ENCODE measurements at regions not wholly inside any gene's neighbourhood (a gene's known extent, or its start where the extent isn't known, plus 50 kb on each side); places are given as distances from the start of the nearest gene placed in this dataset.
"Not testable (repeated sequence)": the region's sequence is repeated elsewhere in the genome, so short reads cannot be mapped to it uniquely, and the experiment has no call there.

GRCh38 chr14:106369456-106369855 lies 843.1 kb downstream of the TMEM121 start:
- WGBS, 4 donors: 42 to 53% (median 44%) methylated on average over 3 of the region's 4 CpGs
- DNase-seq; H3K4me1 ChIP-seq (replicated peaks in 1 of 2); intact Hi-C loops (cut with DNase I); H3K27me3 ChIP-seq; H3K9me3 ChIP-seq (replicated peaks in 1 of 3); H3K4me3 ChIP-seq; H3K27ac ChIP-seq; H3K36me3 ChIP-seq (replicated peaks in 1 of 2): not testable (repeated sequence)

GRCh38 chr14:106372870-106373652 lies 846.7 kb downstream of the TMEM121 start:
- WGBS, 4 donors: 18 to 27% (median 23%) methylated on average over 15 to 17 of the region's 17 CpGs
- no peak for TF ChIP-seq POLR2A (IDR thresholded peaks at IDR 0.05)
- peak; percentile 22 to 56 (median 41) for TF ChIP-seq CTCF (IDR thresholded peaks at IDR 0.05)
- Histone ChIP-seq H3K36me3 (replicated peaks in 1 of 2) (no peaks in the 10 kb centered on the region), H3K4me3 (no peak overlapping the region), H3K27ac (no peak overlapping the region), H3K9me3 (replicated peaks in 1 of 3) (no peaks in the 10 kb centered on the region), H3K27me3 (peaks cover 3% of the 10 kb centered on the region), H3K4me1 (replicated peaks in 1 of 2) (no peaks in the 10 kb centered on the region)
- peak in 5 of 7 donors; percentile 29 to 65 (median 44) for DNase-seq
- intact Hi-C loops (cut with DNase I): no loop called here

- H3K27me3 ChIP-seq; H3K9me3 ChIP-seq (replicated peaks in 1 of 3); intact Hi-C loops (cut with DNase I); H3K4me3 ChIP-seq; H3K36me3 ChIP-seq (replicated peaks in 1 of 2); H3K4me1 ChIP-seq (replicated peaks in 1 of 2); H3K27ac ChIP-seq; DNase-seq: not testable (repeated sequence)
- WGBS, 4 donors: 43 to 49% (median 44%) methylated on average over 11 to 13 of the region's 13 CpGs; no CpG with 5 or more reads in 1 of the 4 donors
These were observed 847.3 kb downstream of the TMEM121 start for GRCh38 chr14:106373653-106374110.

- Histone ChIP-seq H3K27ac (no peak overlapping the region), H3K4me3 (no peak overlapping the region), H3K9me3 (replicated peaks in 1 of 3) (no peaks in the 10 kb centered on the region), H3K36me3 (replicated peaks in 1 of 2) (no peaks in the 10 kb centered on the region), H3K27me3 (peaks cover 3% of the 10 kb centered on the region), H3K4me1 (replicated peaks in 1 of 2) (no peaks in the 10 kb centered on the region)
- no peak for DNase-seq
- TF ChIP-seq POLR2A (IDR thresholded peaks at IDR 0.05) (no peak), CTCF (IDR thresholded peaks at IDR 0.05) (no peak)
- 68 to 80% (median 75%) methylated on average over 1 of the region's 1 CpG for WGBS, 4 donors
- intact Hi-C loops (cut with DNase I): no loop called here
These were observed 851.0 kb downstream of the TMEM121 start for GRCh38 chr14:106377432-106377831.

- Histone ChIP-seq H3K27me3 (peaks cover under 1% of the 10 kb centered on the region), H3K36me3 (replicated peaks in 1 of 2) (no peaks in the 10 kb centered on the region), H3K4me3 (no peak overlapping the region), H3K4me1 (replicated peaks in 1 of 2) (no peaks in the 10 kb centered on the region), H3K9me3 (replicated peaks in 1 of 3) (no peaks in the 10 kb centered on the region), H3K27ac (no peak overlapping the region)
- WGBS, 4 donors: 2 to 20% (median 4%) methylated on average over 2 to 3 of the region's 3 CpGs
- DNase-seq: no peak
- intact Hi-C loops (cut with DNase I): no loop called here
- TF ChIP-seq POLR2A (IDR thresholded peaks at IDR 0.05) (no peak), CTCF (IDR thresholded peaks at IDR 0.05) (no peak)
These were observed 851.8 kb downstream of the TMEM121 start for GRCh38 chr14:106378191-106378590.
